HG03039 (cell line): ENCODE measurements at regions not wholly inside any gene's neighbourhood (a gene's known extent, or its start where the extent isn't known, plus 50 kb on each side); places are given as distances from the start of the nearest gene placed in this dataset.

ENCODE experiments used
- ATAC-seq: cut with Tn5 transposase; IDR thresholded peaks from one replicate; pipeline ENCODE4 v1.9.1; 2021; ENCODE audit warnings: mild to moderate bottlenecking, moderate library complexity; ENCODE audit not compliant: unreplicated experiment

- ATAC-seq: no peak
These were observed 428.4 kb upstream of the B3GALT2 start for GRCh38 chr1:193614817-193615216.

DNA sequence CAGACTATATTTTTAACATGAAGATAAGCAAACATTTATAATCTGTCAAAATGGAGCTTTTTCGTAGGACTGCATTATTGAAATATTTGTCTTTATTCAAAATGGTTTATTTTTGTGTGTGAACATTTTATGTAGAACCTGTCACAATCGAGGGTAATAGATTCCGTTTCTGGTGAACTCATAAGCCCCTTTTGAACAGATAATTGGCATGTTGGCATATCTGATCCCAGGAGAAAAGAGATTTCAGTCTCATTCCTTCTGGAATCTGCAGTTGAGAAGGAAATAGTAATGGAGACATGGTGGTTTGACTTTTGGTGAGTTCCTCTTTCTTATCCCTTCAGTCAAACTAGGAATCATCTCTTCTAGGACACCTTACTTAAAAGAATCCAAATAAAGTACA, 427.9 kb upstream of the B3GALT2 start:
- ATAC-seq: no peak

- no peak for ATAC-seq
These were observed 426.6 kb upstream of the B3GALT2 start for GRCh38 chr1:193613041-193613440.

- no peak for ATAC-seq
These were observed 423.2 kb upstream of the B3GALT2 start for GRCh38 chr1:193609592-193609991.

DNA sequence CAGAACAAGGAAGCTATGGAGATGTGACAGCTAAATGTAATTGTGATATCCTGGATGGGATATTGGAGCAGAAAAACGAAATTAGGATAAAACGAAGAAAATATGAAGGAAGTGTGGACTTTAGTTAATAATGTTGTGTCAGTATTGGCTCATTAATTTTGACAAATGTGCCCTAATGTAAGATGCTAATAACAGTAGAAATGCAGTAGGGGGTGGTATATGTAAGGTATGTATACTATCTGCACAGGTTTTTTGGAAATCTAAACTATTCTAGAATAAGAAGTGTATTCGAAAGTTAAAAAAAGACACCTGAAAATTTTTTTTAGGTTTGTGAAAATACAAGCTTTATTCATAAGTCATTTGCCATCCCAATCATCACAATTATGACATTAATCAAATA, 421.4 kb upstream of the B3GALT2 start:
- ATAC-seq: no peak

GRCh38 chr1:193606035-193606434, 419.6 kb upstream of the B3GALT2 start:
- no peak for ATAC-seq

GRCh38 chr1:193602705-193603104, 416.3 kb upstream of the B3GALT2 start:
- ATAC-seq: no peak

- ATAC-seq: no peak
These were observed 406.9 kb upstream of the B3GALT2 start for GRCh38 chr1:193593147-193593885.

DNA sequence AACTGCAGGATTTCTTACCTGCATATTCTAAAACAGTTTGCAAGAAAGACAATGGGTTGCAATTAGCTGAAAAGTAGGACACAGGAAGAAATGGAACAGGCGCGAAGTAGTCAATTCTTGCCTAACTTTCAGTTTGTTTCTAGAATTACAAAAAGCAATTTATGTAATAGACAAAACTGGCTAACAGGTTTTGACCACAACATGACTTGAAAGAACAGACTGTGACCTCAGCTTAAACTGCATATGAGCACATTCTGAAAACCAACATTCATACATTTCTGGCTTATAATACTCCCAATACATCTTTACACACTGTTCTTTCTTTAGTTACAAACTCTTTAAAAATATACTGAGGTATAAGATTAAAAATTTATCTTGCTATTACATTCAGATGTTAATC, 405.9 kb upstream of the B3GALT2 start:
- ATAC-seq: no peak

- ATAC-seq: no peak
These were observed 403.7 kb upstream of the B3GALT2 start for GRCh38 chr1:193590102-193590501.

- ATAC-seq: no peak
These were observed 403.2 kb upstream of the B3GALT2 start for GRCh38 chr1:193589597-193590040.

DNA sequence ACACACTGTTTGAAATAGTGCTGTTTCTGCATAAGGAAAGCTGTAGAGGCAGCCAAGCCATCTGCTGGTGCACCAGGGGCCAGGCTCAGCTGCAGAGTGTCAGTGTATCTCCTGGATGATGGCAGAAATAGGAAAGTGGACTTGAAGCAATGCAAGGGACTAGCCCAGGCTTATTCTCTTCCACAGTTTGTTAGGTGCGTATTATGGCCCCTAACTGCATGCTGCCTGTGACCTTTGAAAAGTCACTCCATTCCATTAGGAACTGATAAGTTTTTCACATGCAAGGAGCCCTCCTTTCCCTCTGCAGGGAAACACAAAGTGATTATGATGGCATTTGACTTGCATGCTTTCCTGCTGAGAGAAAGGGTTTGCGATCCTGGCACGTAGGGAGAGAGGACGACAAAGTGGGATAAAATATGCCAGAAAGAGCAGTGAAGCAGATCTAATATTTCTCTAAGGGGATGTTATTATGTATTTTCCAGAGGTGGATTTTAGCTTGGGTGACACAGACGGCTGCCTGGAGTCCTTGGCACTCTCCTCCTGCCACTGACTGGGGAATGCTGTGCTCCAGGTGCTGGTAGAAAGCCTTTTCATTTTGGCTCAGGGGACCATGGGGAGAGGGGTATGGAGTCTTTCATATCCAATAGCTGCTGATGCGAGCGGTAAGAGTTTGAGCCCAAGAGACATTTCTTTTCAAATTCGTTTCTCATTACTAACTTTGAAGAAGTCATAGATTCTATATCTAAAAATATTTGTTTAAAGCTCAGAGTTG, 402.1 kb upstream of the B3GALT2 start:
- ATAC-seq: no peak

DNA sequence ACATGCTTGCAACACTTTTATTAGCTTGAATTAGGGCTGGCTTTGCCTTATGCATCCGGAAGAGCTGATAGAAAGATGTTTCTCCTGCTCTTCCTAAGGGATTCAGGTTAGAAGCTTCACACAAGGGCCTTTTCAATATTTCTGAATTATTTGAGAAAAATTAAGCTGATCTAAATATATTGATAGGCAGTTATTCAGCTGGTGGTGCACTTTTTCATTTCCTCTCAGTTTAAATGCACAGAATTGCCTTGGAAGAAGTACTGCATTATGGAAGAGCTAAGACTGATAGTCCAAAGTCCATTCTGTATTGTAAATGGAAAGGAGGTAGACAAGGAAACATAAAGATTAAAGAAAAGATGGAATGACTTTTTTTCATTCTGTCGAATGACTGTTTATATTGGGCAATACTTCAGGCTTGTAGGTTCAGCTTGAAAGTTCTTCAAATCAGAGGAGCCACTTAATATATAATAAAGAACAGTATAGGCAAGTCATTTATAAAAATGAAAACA, 398.4 kb upstream of the B3GALT2 start:
- no peak for ATAC-seq

DNA sequence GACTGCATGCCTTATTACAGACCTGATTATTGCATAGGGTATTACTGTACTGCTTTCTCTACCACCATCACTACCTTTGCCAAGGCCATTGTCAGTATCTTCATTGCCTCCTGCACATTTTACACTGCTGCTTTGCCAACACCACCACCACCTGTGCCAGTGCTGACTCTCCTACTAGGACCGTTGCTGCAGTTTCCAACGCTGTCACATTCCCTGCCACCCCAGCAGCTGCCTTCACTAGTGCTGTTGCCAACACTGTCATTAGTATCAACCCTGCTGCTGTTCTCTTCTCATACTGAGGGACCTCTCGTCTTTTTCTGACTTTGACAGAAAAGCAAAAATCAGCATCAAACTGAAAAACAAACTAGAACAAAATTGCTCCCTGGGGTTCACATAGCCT, 394.9 kb upstream of the B3GALT2 start:
- ATAC-seq: no peak

GRCh38 chr1:193580419-193580818, 394.0 kb upstream of the B3GALT2 start:
- ATAC-seq: no peak

DNA sequence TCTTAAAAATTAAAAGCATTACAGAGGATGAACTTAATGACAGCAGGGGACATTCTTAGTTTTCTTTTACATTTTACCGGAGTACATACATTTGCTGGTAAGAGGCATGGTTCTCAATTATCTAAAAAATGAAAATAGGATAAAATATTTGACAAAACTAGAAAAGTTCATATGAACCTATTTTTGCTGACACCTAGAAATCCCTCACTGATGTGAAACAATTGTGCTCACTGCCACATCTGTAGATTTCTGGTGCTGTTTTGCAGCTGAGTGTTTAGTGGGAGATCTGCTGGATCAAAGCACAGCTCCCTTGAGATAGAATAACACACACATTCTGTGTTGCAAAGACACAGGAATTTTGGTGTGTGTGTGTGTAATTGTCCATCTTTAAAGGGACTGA, 392.9 kb upstream of the B3GALT2 start:
- no peak for ATAC-seq

GRCh38 chr1:193574913-193575312, 388.5 kb upstream of the B3GALT2 start:
- ATAC-seq: no peak

GRCh38 chr1:193569983-193570269, 383.5 kb upstream of the B3GALT2 start:
- no peak for ATAC-seq

- ATAC-seq: no peak
These were observed 382.9 kb upstream of the B3GALT2 start for GRCh38 chr1:193569096-193569982.

GRCh38 chr1:193568512-193568911, 382.1 kb upstream of the B3GALT2 start:
- ATAC-seq: no peak

GRCh38 chr1:193567937-193568336, 381.5 kb upstream of the B3GALT2 start:
- ATAC-seq: no peak
